Common myeloid progenitor, CD34-positive (primary cell): ENCODE measurements at regions not wholly inside any gene's neighbourhood (a gene's known extent, or its start where the extent isn't known, plus 50 kb on each side); places are given as distances from the start of the nearest gene placed in this dataset.

Experiments used
- CTCF ChIA-PET: fragments of 350-600 bp; sonication (Branson Sonifier 250); formaldehyde crosslinking; loops from one replicate; lab custom pipeline; 2021; ENCODE audit warnings: antibody characterized with exemption; lab: Charles Lee
- POLR2A ChIA-PET: fragments of 350-600 bp; sonication (Branson Sonifier 250); formaldehyde crosslinking; loops from one replicate; lab custom pipeline; 2021; ENCODE audit warnings: antibody characterized with exemption; lab: Charles Lee
- DNase-seq, 3 donors: peaks; one replicate each; pipeline versions ENCODE4 v3.0.0 to v3.0.0-alpha.2; 2013
- H3K27ac ChIP-seq, 2 experiments: 1 replicate in 1 of 2; 2 replicates in 1 of 2; pipeline ENCODE4 v1.7.0; 2013; ENCODE audit warnings: inconsistent platforms in 2 of 2, low read length in 2 of 2, mild to moderate bottlenecking in 2 of 2, low read depth in 1 of 2, moderate library complexity in 1 of 2; ENCODE audit not compliant: severe bottlenecking in 2 of 2, insufficient read depth in 1 of 2, poor library complexity in 1 of 2
- H3K27me3 ChIP-seq, 5 experiments: replicated peaks in 2 of 5; 1 replicate in 3 of 5; 2 replicates in 2 of 5; pipeline versions ENCODE4 v1.6.1 to v1.7.0; 2013; ENCODE audit warnings: low read length in 4 of 5, mild to moderate bottlenecking in 2 of 5, moderate library complexity in 2 of 5, inconsistent platforms in 1 of 5; ENCODE audit not compliant: insufficient read depth in 5 of 5, control insufficient read depth in 4 of 5
- H3K36me3 ChIP-seq, 4 experiments: 1 replicate in 2 of 4; 2 replicates in 2 of 4; pipeline versions ENCODE4 v1.6.1 to v1.7.0; 2013; ENCODE audit warnings: low read length in 3 of 4, control low read depth in 1 of 4, mild to moderate bottlenecking in 1 of 4; ENCODE audit not compliant: control insufficient read depth in 4 of 4, insufficient read depth in 4 of 4
- H3K4me1 ChIP-seq, 4 experiments: 1 replicate in 3 of 4; 2 replicates in 1 of 4; pipeline versions ENCODE4 v1.6.1 to v1.7.1; 2013; ENCODE audit warnings: low read length in 3 of 4, mild to moderate bottlenecking in 3 of 4, control low read depth in 1 of 4, inconsistent platforms in 1 of 4, moderate library complexity in 1 of 4; ENCODE audit not compliant: control insufficient read depth in 4 of 4, insufficient read depth in 4 of 4; ENCODE audit errors: control extremely low read depth in 1 of 4
- H3K4me3 ChIP-seq, 7 experiments: 1 replicate in 4 of 7; 2 replicates in 3 of 7; pipeline versions ENCODE4 v1.5.1 to v1.7.0; 2013; ENCODE audit warnings: mild to moderate bottlenecking in 7 of 7, low read length in 6 of 7, moderate library complexity in 6 of 7, inconsistent platforms in 2 of 7, low read depth in 2 of 7, control low read depth in 1 of 7; ENCODE audit not compliant: insufficient read depth in 4 of 7, control insufficient read depth in 1 of 7; ENCODE audit errors: extremely low read depth in 1 of 7
- H3K9me3 ChIP-seq, 5 experiments: 1 replicate in 4 of 5; 2 replicates in 1 of 5; pipeline versions ENCODE4 v1.6.1 to v1.7.1; 2013; ENCODE audit warnings: low read length in 4 of 5, mild to moderate bottlenecking in 2 of 5, inconsistent platforms in 1 of 5, low read depth in 1 of 5, moderate library complexity in 1 of 5; ENCODE audit not compliant: control insufficient read depth in 4 of 5, insufficient read depth in 2 of 5; ENCODE audit errors: control extremely low read depth in 1 of 5
- WGBS: methylation state at CpG from one replicate; pipeline ENCODE4 v1.1.5; 2013; ENCODE audit not compliant: insufficient coverage; 5-methylcytosine and 5-hydroxymethylcytosine counted together

DNA sequence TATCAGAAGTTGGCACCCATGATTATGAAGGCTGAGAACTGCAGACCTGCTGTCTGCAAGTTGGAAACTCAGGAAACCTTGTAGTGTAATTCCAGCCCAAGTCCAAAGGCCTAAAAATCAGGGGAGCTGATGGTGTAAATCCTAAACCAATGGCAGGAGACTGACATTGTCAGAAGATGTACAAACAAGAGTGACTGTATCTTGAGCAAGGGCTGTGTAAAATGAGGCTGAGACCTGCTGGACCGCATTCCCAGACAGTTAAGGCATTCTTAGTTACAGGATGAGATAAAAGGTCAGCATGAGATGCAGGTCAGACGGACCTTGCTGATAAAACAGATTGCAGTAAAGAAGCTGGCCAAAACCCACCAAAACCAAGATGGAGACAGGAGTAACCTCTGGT, 147.7 kb downstream of the COG6 start:
- Histone ChIP-seq H3K4me3 (no peak overlapping the region), H3K27me3 (no peaks in the 10 kb centered on the region), H3K36me3 (no peaks in the 10 kb centered on the region), H3K9me3 (peaks cover 0 to 7% (median 0%) of the 10 kb centered on the region in 5 experiments), H3K27ac (no peak overlapping the region), H3K4me1 (no peaks in the 10 kb centered on the region)
- no peak for DNase-seq
- POLR2A ChIA-PET, result no interaction called here
- CTCF ChIA-PET, result no interaction called here
- WGBS, result 50% methylated on average over 2 of the region's 2 CpGs

DNA sequence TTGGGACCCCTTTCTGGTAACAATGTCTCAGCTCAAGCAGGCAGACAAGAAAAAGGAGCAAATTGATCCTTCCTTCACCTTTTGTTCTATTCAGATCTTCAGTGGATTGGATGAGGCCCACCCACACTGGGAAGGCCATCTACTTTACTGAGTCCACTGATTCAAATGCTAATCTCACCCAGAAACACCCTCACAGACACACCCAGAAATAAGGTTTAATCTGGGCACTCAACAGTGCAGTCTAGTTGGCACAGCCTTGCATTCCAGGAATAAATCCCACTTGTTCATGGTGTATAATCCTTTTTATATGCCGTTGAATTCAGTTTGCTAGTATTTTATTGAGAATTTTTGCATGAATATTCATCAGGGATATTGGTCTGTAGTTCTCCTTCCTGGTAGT, 148.4 kb downstream of the COG6 start:
- CTCF ChIA-PET, result no interaction called here
- Histone ChIP-seq H3K9me3 (peaks cover 0 to 7% (median 0%) of the 10 kb centered on the region in 5 experiments), H3K27ac (no peak overlapping the region), H3K4me3 (no peak overlapping the region), H3K4me1 (no peaks in the 10 kb centered on the region), H3K27me3 (no peaks in the 10 kb centered on the region), H3K36me3 (no peaks in the 10 kb centered on the region)
- WGBS, result 100% methylated on average over 1 of the region's 1 CpG
- no peak for DNase-seq
- POLR2A ChIA-PET, result no interaction called here

- ChIA-PET POLR2A (no interaction called here), CTCF (interaction anchor here (0.7 kb wide), 1 partner anchor 480 kb away, joined by 3 read pairs; no protein-coding TSS in a partner anchor)
- Histone ChIP-seq H3K9me3 (peaks cover 0 to 7% (median 0%) of the 10 kb centered on the region in 5 experiments), H3K36me3 (no peaks in the 10 kb centered on the region), H3K27ac (no peak overlapping the region), H3K4me1 (no peaks in the 10 kb centered on the region), H3K4me3 (no peak overlapping the region), H3K27me3 (no peaks in the 10 kb centered on the region)
- no peak for DNase-seq
- WGBS, result no CpG with 5 or more reads among the region's 5 CpGs
These were observed 149.1 kb downstream of the COG6 start for GRCh38 chr13:39804332-39805210.

- POLR2A ChIA-PET, result no interaction called here
- H3K36me3 ChIP-seq, result no peaks in the 10 kb centered on the region
- H3K4me3 ChIP-seq, result no peak overlapping the region
- H3K9me3 ChIP-seq, result no peaks in the 10 kb centered on the region
- CTCF ChIA-PET, result no interaction called here
- DNase-seq, result no peak
- WGBS, result 100% methylated on average over 1 of the region's 1 CpG
- H3K4me1 ChIP-seq, result peaks cover 0 to 13% (median 3%) of the 10 kb centered on the region in 4 experiments
- H3K27me3 ChIP-seq, result no peaks in the 10 kb centered on the region
- no peak overlapping the region for H3K27ac ChIP-seq
These were observed 154.0 kb downstream of the COG6 start for GRCh38 chr13:39809466-39809865.

DNA sequence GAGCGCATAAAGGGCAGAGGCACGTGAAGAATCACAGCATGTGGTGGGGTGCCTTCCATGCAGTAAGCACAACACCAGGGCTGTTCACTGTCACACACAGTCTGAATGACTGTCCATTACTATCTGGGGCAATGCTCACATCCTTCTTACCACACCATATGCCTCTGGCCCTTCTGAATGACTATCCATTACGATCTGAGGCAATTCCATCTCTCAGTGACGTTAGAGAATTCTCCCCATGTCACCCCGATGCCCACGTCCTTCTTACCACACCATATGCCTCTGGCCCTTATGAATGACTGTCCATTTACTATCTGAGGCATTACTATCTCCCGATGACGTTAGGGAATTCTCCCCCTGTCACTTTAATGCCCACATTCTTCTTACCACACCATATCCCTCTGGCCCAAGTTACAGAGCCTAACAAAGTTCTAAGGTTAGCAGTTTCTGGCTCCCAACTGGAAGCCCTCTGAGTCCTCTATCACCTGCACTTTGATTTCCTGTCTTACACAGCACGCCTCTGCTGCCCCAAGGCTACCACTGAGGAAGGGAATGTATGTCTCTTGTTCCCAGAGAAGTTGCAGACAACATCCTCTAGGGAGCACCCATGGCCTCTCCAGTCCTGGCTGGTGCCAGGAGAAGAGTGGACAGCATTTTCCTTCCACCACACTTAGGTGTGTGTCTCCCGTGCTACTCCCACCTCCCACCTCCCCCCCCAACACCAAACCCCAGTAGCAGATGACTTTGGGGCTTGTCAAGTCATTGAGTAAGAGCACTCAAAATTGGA, 154.8 kb downstream of the COG6 start:
- Histone ChIP-seq H3K36me3 (no peaks in the 10 kb centered on the region), H3K27ac (no peak overlapping the region), H3K4me1 (peaks cover 0 to 13% (median 3%) of the 10 kb centered on the region in 4 experiments), H3K4me3 (no peak overlapping the region), H3K9me3 (no peaks in the 10 kb centered on the region), H3K27me3 (no peaks in the 10 kb centered on the region)
- CTCF ChIA-PET, result no interaction called here
- POLR2A ChIA-PET, result interaction anchor here (0.6 kb wide), 1 partner anchor 128 kb away, joined by 4 read pairs; no protein-coding TSS in a partner anchor
- peak in 1 of 3 donors; percentile 2 for DNase-seq
- WGBS, result 98% methylated on average over 9 of the region's 10 CpGs

- Histone ChIP-seq H3K27ac (no peak overlapping the region), H3K9me3 (no peaks in the 10 kb centered on the region), H3K27me3 (no peaks in the 10 kb centered on the region), H3K36me3 (no peaks in the 10 kb centered on the region), H3K4me3 (peak overlapping the region in 1 of 7 experiments; percentile 8), H3K4me1 (peaks cover 0 to 13% (median 3%) of the 10 kb centered on the region in 4 experiments)
- ChIA-PET POLR2A (interaction anchor here (0.6 kb wide), 1 partner anchor 127 kb away, joined by 4 read pairs; no protein-coding TSS in a partner anchor), CTCF (no interaction called here)
- peak; percentile 46 to 92 (median 89) for DNase-seq
- WGBS, result 10% methylated on average over 5 of the region's 6 CpGs
These were observed 155.6 kb downstream of the COG6 start for GRCh38 chr13:39811051-39811450.
